Erythroblast (primary cell): ENCODE measurements at regions not wholly inside any gene's neighbourhood (a gene's known extent, or its start where the extent isn't known, plus 50 kb on each side); places are given as distances from the start of the nearest gene placed in this dataset.

ENCODE experiments used
- GATA1 ChIP-seq: IDR thresholded peaks from 2 replicates; pipeline ENCODE4 v1.6.1; 2011; ENCODE audit warnings: low read depth, mild to moderate bottlenecking, control low read depth, low read length, moderate library complexity
- POLR2A ChIP-seq: IDR thresholded peaks from 2 replicates; pipeline ENCODE4 v1.6.1; 2011; ENCODE audit warnings: mild to moderate bottlenecking, low read length

DNA sequence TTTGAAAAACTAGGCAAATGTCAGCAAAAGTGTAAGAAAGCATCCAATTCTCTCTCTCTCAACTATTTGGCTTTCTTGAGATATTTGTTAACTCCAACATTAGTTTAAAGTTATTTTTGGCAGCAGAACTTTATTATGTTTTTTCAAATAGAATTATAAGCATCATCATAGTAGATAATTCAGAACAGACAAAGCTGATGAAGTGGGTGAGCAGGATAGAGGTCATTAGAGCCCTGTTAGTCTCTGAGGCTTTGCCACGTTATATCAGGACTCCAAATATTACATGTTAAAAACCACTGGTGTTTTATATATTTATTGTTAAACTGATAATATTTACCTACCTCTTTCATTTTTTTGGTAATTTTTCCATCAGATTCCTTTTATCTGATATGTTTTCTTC lies 903.0 kb downstream of the FSTL5 start:
- TF ChIP-seq POLR2A (no peak), GATA1 (no peak)
